Endothelial cell (in vitro differentiated cells): ENCODE measurements at regions not wholly inside any gene's neighbourhood (a gene's known extent, or its start where the extent isn't known, plus 50 kb on each side); places are given as distances from the start of the nearest gene placed in this dataset.

Experiments used
- DNase-seq: peaks from one replicate; pipeline ENCODE4 v3.0.0; 2021; ENCODE audit warnings: low spot score
- H3K27ac Mint-ChIP-seq: one replicate; pipeline ENCODE4 v1.8.0; 2021; ENCODE audit warnings: mixed read lengths, inconsistent platforms; ENCODE audit not compliant: unreplicated experiment
- H3K27me3 Mint-ChIP-seq: one replicate; pipeline ENCODE4 v1.8.0; 2021; ENCODE audit warnings: mild to moderate bottlenecking, moderate library complexity, mixed read lengths, inconsistent platforms; ENCODE audit not compliant: unreplicated experiment
- H3K36me3 Mint-ChIP-seq: one replicate; pipeline ENCODE4 v1.8.0; 2021; ENCODE audit warnings: mild to moderate bottlenecking, low read depth, mixed read lengths, inconsistent platforms; ENCODE audit not compliant: unreplicated experiment
- H3K4me1 Mint-ChIP-seq: one replicate; pipeline ENCODE4 v1.8.0; 2021; ENCODE audit warnings: mild to moderate bottlenecking, mixed read lengths, inconsistent platforms; ENCODE audit not compliant: unreplicated experiment
- H3K4me3 Mint-ChIP-seq: one replicate; pipeline ENCODE4 v1.8.0; 2021; ENCODE audit warnings: mild to moderate bottlenecking, mixed read lengths, inconsistent platforms; ENCODE audit not compliant: unreplicated experiment
- H3K9me3 Mint-ChIP-seq: one replicate; pipeline ENCODE4 v1.8.0; 2021; ENCODE audit warnings: mixed read lengths, inconsistent platforms; ENCODE audit not compliant: unreplicated experiment
- CTCF ChIP-seq: fragments of 200-600 bp; sonication (generic); IDR thresholded peaks from one replicate; pipeline ENCODE4 v1.5.0; 2021; ENCODE audit warnings: antibody characterized with exemption; ENCODE audit not compliant: unreplicated experiment

GRCh38 chr2:71897836-71898235 lies 249.8 kb downstream of the CYP26B1 start:
- Mint-ChIP-seq H3K9me3 (no peaks in the 10 kb centered on the region), H3K36me3 (peaks cover 3% of the 10 kb centered on the region), H3K4me3 (no peak overlapping the region), H3K27ac (no peak overlapping the region), H3K4me1 (peaks cover 4% of the 10 kb centered on the region), H3K27me3 (peaks cover 6% of the 10 kb centered on the region)
- no peak for TF ChIP-seq CTCF
- DNase-seq = no peak

- no peak for TF ChIP-seq CTCF
- Mint-ChIP-seq H3K4me1 (peaks cover 4% of the 10 kb centered on the region), H3K9me3 (no peaks in the 10 kb centered on the region), H3K27me3 (peaks cover 6% of the 10 kb centered on the region), H3K36me3 (peaks cover 4% of the 10 kb centered on the region), H3K27ac (no peak overlapping the region), H3K4me3 (no peak overlapping the region)
- DNase-seq = no peak
Measured at GRCh38 chr2:71897137-71897480, 250.6 kb downstream of the CYP26B1 start.

- Mint-ChIP-seq H3K27ac (no peak overlapping the region), H3K36me3 (peaks cover 6% of the 10 kb centered on the region), H3K4me3 (no peak overlapping the region), H3K4me1 (peaks cover 4% of the 10 kb centered on the region), H3K27me3 (peaks cover 6% of the 10 kb centered on the region), H3K9me3 (no peaks in the 10 kb centered on the region)
- no peak for DNase-seq
- no peak for TF ChIP-seq CTCF
Measured at GRCh38 chr2:71896385-71897136, 251.1 kb downstream of the CYP26B1 start.

GRCh38 chr2:71895320-71896161 lies 252.1 kb downstream of the CYP26B1 start:
- H3K27ac Mint-ChIP-seq = no peak overlapping the region

More at GRCh38 chr2:71895320-71896161, 252.1 kb downstream of the CYP26B1 start:
- H3K4me3 Mint-ChIP-seq = no peak overlapping the region
- no peak for TF ChIP-seq CTCF
- peaks cover 6% of the 10 kb centered on the region for H3K36me3 Mint-ChIP-seq
- H3K27me3 Mint-ChIP-seq = peaks cover 6% of the 10 kb centered on the region
- no peak for DNase-seq
- peaks cover 4% of the 10 kb centered on the region for H3K4me1 Mint-ChIP-seq
- no peaks in the 10 kb centered on the region for H3K9me3 Mint-ChIP-seq
